Activated CD4-positive, alpha-beta T cell treated with anti-CD3 and anti-CD28 coated beads, Interleukin-2, amount 10 ng/mL, durations not matched to agents 24 days and 14 days (primary cell): ENCODE measurements at regions not wholly inside any gene's neighbourhood (a gene's known extent, or its start where the extent isn't known, plus 50 kb on each side); places are given as distances from the start of the nearest gene placed in this dataset.
A peak's percentile ranks its signal among the peaks of the same experiment; 100 is the strongest.

Source experiments
- DNase-seq: peaks from one replicate; pipeline ENCODE4 v3.0.0; 2022
- H3K27ac Mint-ChIP-seq: one replicate; pipeline ENCODE4 v1.8.0; 2022; ENCODE audit warnings: mild to moderate bottlenecking, mixed read lengths
- H3K27me3 Mint-ChIP-seq: one replicate; pipeline ENCODE4 v1.8.0; 2022; ENCODE audit warnings: mixed read lengths
- H3K36me3 Mint-ChIP-seq: one replicate; pipeline ENCODE4 v1.8.0; 2022; ENCODE audit warnings: low read depth, mild to moderate bottlenecking, mixed read lengths
- H3K4me1 Mint-ChIP-seq: one replicate; pipeline ENCODE4 v1.8.0; 2021; ENCODE audit warnings: mixed read lengths
- H3K4me3 Mint-ChIP-seq: one replicate; pipeline ENCODE4 v1.8.0; 2022; ENCODE audit warnings: mild to moderate bottlenecking, moderate library complexity, mixed read lengths
- H3K9me3 Mint-ChIP-seq: one replicate; pipeline ENCODE4 v1.8.0; 2021; ENCODE audit warnings: mixed read lengths
- intact Hi-C: fragments of 100-400 bp; cut with micrococcal nuclease; formaldehyde crosslinking; loops from one replicate; pipeline ENCODE4 v1.15.1; 2023

DNA sequence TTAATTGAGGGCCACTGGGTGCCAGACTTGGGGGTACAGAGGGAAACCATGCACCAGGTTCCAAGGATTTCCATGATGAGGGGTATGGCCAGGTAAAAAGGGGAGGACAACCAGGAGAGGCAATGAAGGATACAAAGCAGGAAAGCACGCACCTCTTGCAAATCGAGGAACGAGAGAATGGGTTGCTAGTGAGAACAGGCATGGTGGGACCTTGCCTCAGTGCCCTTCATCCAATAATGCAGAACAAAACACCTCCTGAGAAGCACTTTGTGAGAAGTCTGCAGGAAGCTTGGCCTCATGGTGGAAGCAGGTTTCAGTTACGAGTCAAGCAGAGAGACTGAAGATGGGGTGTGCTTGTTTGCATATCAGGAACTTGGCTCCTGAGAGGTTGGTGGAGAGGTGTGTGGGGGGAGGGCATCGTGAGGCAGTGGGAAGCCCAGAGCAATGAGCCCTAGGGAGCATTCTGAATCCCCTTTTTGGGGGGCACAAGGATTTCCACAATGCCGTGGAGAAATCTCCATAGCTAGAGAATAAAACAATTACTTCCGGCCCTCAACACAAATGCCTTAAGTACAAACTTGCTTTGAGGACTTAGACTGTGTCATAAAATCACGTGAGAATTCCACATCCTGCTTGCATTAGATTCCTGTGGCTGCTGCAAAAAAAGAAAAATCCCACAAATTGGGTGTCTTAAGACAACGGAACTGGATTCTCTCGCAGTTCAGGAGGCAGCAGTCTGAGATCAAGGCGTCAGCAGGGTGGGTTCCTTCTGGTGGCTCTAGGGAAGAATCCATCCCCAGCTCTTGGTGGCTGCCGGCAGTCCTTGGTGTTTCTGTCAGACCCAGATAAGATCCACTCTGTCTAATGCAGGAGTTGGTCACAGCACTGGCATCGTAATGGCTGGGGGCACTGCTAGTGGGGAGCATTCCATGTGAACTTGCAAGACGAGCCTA lies 54.9 kb upstream of the BACE2 start:
- Mint-ChIP-seq H3K36me3 (no peaks in the 10 kb centered on the region), H3K27ac (no peak overlapping the region), H3K9me3 (peaks cover 4% of the 10 kb centered on the region), H3K4me3 (peak overlapping the region; percentile 61), H3K27me3 (peaks cover 13% of the 10 kb centered on the region), H3K4me1 (peaks cover 12% of the 10 kb centered on the region)
- intact Hi-C loops = no loop called here
- DNase-seq = peak; percentile 62

DNA sequence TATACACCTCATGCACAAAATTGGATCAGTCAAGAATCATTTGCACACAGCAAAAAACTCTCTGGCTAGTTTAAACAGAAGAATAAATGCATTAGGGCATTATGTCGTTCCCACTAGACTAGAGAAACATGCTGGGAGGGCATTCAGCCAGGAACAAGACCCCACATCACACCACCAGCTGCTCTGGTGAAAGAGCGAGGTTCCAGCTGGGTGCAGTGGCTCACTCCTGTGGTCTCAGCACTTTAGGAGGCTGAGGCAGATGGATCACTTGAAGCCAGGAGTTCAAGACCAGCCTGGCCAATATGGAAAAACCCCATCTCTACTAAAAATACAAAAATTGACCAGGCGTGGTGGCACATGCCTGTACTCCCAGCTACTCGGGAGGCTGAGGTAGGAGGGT lies 52.1 kb upstream of the BACE2 start:
- intact Hi-C loops = no loop called here
- Mint-ChIP-seq H3K36me3 (no peaks in the 10 kb centered on the region), H3K4me3 (no peak overlapping the region), H3K4me1 (peaks cover 12% of the 10 kb centered on the region), H3K9me3 (peaks cover 4% of the 10 kb centered on the region), H3K27me3 (peaks cover 6% of the 10 kb centered on the region), H3K27ac (no peak overlapping the region)
- no peak for DNase-seq
